ENCODE measurements at regions not wholly inside any gene's neighbourhood (a gene's known extent, or its start where the extent isn't known, plus 50 kb on each side); places are given as distances from the start of the nearest gene placed in this dataset.

GRCh38 chr7:51640841-51641240 is 324.2 kb upstream of the COBL start:
- ChIA-PET CTCF (no interaction called here), POLR2A (no interaction called here)
- Mint-ChIP-seq H3K27ac (no peak overlapping the region), H3K4me1 (no peaks in the 10 kb centered on the region), H3K27me3 (no peaks in the 10 kb centered on the region), H3K36me3 (ENCODE audit: low read depth) (no peaks in the 10 kb centered on the region), H3K9me3 (peaks cover under 1% of the 10 kb centered on the region), H3K4me3 (no peak overlapping the region)
- intact Hi-C loops (cut with micrococcal nuclease) = no loop called here
- TF ChIP-seq CTCF (IDR thresholded peaks at IDR 0.05) = no peak
- no peak for ATAC-seq (ENCODE audit: low read depth)
- no peak for DNase-seq

- H3K27ac Mint-ChIP-seq = no peak overlapping the region
- no peaks in the 10 kb centered on the region for H3K9me3 Mint-ChIP-seq
- ChIA-PET CTCF (no interaction called here), POLR2A (no interaction called here)
- TF ChIP-seq CTCF (IDR thresholded peaks at IDR 0.05) = no peak
- intact Hi-C loops (cut with micrococcal nuclease) = no loop called here
- H3K4me3 Mint-ChIP-seq = no peak overlapping the region
- no peaks in the 10 kb centered on the region for H3K4me1 Mint-ChIP-seq
- H3K36me3 Mint-ChIP-seq (ENCODE audit: low read depth) = no peaks in the 10 kb centered on the region
- ATAC-seq (ENCODE audit: low read depth) (no peak), DNase-seq (no peak)
- no peaks in the 10 kb centered on the region for H3K27me3 Mint-ChIP-seq
Measured at GRCh38 chr7:51639661-51640334, 323.2 kb upstream of the COBL start.

- POLR2A ChIA-PET = no interaction called here
- no peak overlapping the region for H3K4me3 Mint-ChIP-seq
Measured at GRCh38 chr7:51636503-51636902, 319.9 kb upstream of the COBL start.

GRCh38 chr7:51635775-51636174 is 319.2 kb upstream of the COBL start:
- Mint-ChIP-seq H3K4me1 (no peaks in the 10 kb centered on the region), H3K9me3 (no peaks in the 10 kb centered on the region), H3K36me3 (ENCODE audit: low read depth) (no peaks in the 10 kb centered on the region), H3K4me3 (no peak overlapping the region), H3K27me3 (no peaks in the 10 kb centered on the region), H3K27ac (no peak overlapping the region)
- intact Hi-C loops (cut with micrococcal nuclease) = no loop called here
- ATAC-seq (ENCODE audit: low read depth) (no peak), DNase-seq (no peak)
- ChIA-PET POLR2A (no interaction called here), CTCF (no interaction called here)
- no peak for TF ChIP-seq CTCF (IDR thresholded peaks at IDR 0.05)

More at GRCh38 chr7:51636503-51636902, 319.9 kb upstream of the COBL start:
- Mint-ChIP-seq H3K36me3 (ENCODE audit: low read depth) (no peaks in the 10 kb centered on the region), H3K4me1 (no peaks in the 10 kb centered on the region), H3K9me3 (no peaks in the 10 kb centered on the region), H3K27ac (no peak overlapping the region), H3K27me3 (no peaks in the 10 kb centered on the region)
- intact Hi-C loops (cut with micrococcal nuclease) = no loop called here
- TF ChIP-seq CTCF (IDR thresholded peaks at IDR 0.05) = no peak
- ATAC-seq (ENCODE audit: low read depth) (no peak), DNase-seq (no peak)
- CTCF ChIA-PET = no interaction called here

GRCh38 chr7:51634538-51634937 is 317.9 kb upstream of the COBL start:
- no peak for DNase-seq
- ATAC-seq (ENCODE audit: low read depth) = no peak
- intact Hi-C loops (cut with micrococcal nuclease) = no loop called here
- Mint-ChIP-seq H3K36me3 (ENCODE audit: low read depth) (no peaks in the 10 kb centered on the region), H3K4me3 (no peak overlapping the region), H3K9me3 (no peaks in the 10 kb centered on the region), H3K27me3 (no peaks in the 10 kb centered on the region), H3K4me1 (no peaks in the 10 kb centered on the region), H3K27ac (no peak overlapping the region)
- ChIA-PET POLR2A (no interaction called here), CTCF (no interaction called here)
- TF ChIP-seq CTCF (IDR thresholded peaks at IDR 0.05) = no peak

Data from activated B cell treated with CpG ODN at 0.5 μM for 24 hours (primary cell).